Endothelial cell of hepatic sinusoid (primary cell): ENCODE measurements at regions not wholly inside any gene's neighbourhood (a gene's known extent, or its start where the extent isn't known, plus 50 kb on each side); places are given as distances from the start of the nearest gene placed in this dataset.

ENCODE experiments used
- in situ Hi-C: cut with HindIII; loops from 2 replicates; pipeline ENCODE4 v1.10.0; 2017; ENCODE audit warnings: low sequenced_read_pairs

DNA sequence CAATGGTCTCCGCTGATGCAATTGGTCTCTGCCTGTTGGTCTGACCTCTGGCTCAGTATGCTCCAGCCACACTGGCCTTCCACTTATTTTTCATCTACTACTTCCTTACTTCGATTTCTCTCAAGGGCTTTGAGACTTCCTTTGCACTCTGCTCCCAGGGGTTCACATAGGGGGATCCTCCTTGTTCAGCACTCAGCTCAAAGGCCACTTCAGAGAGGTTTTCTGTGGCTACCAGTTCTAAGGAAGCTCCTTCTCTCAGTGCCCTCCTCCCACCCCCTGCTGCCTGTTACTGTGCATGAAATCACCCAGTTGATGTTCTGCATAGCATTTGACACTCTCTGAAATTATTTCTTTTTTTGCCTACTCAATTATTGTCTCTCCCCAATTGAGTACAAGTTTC, 476.4 kb downstream of the HS3ST3B1 start:
- in situ Hi-C loops: no loop called here

GRCh38 chr17:14776791-14777190, 475.9 kb downstream of the HS3ST3B1 start:
- in situ Hi-C loops: no loop called here

DNA sequence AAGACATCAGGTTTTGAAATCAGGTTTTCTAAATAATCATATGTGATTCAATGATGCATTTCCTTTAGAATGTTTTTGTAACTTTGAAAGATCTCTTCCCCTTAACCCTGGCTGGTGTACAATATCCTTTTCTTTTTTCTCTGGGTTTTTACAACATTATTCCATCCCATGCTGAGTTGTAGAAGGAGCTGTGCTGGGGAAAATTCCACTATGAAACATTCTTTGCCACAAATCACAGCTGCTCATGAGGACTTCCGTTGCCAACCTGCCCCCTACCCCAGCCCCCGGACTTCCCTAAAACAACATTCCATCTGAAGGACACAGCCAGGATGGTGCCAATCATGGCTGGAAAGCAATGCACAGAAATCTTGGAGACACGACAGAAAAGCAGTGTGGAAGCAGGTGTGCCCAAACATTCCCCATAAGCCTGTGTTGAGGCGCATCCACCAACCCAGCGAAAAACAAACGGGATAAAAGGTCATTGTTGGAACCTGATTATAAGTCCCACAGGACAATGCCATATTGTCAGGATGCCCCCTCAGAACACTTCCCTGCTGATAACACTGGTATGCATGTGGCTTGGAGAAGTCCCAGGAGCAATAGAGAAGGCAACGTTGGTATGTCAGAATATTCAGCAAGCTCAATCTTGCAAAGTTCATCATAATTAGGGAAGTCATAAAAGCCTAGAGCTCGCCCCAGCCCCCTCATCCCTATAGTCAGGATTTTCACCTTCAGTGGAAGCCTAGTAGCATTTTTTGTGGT, 475.0 kb downstream of the HS3ST3B1 start:
- in situ Hi-C loops: no loop called here

DNA sequence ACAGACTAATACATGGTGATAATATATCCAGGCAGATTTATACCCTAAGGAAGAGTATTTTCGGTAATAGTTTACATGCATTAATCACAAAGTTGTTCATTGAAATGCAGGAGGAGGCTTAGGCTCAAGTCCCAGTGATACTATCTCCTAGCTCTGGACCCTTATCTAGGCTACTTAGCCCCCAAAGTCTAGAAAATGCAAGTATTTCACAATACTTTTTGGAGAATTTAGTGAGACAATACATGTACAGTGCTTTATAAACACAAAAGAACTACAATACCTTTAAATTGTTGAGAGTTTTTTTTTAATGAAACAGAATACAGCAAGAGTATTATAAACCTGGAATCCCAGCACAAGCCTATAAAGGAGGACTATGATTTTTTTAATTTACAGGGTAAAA, 473.9 kb downstream of the HS3ST3B1 start:
- in situ Hi-C loops: no loop called here

DNA sequence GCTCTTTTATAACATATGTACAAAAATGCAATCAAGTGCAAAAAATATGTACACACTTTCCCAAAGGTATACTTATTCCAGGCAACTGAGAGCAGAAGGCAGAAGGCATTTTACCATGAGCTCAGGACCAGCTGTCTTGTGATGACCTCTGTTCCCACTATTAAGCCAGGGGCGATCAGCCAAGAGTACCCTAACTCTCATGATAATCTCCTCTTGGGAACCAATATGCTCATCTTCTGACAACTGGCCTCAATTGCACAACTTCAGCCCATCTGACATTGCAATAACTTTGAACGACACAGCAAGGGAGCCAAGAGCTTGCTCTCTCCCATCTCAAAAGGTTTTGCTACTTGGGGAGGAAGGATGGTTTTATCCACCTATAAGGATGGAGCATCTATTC, 471.9 kb downstream of the HS3ST3B1 start:
- in situ Hi-C loops: no loop called here

GRCh38 chr17:14771543-14771942, 470.7 kb downstream of the HS3ST3B1 start:
- in situ Hi-C loops: no loop called here

DNA sequence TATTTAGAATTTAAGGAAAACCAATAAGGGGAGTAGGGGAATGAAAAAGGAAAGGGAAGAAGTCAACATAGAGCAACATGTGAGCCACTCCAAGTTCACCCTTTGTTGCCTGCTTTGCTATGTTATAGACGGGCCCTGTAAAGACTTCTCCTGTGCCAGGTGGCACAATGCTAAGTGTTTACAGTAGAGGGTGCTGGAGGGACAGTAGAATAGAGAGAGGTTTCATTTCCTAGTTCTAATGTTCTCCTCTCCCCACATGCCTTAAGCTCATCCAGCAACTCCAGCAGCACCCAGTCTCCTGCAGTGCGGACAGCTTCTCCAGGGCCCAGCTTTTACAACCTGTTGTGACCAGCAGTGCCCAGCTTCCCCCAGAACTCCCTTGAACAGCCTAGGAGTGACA, 468.0 kb downstream of the HS3ST3B1 start:
- in situ Hi-C loops: no loop called here

DNA sequence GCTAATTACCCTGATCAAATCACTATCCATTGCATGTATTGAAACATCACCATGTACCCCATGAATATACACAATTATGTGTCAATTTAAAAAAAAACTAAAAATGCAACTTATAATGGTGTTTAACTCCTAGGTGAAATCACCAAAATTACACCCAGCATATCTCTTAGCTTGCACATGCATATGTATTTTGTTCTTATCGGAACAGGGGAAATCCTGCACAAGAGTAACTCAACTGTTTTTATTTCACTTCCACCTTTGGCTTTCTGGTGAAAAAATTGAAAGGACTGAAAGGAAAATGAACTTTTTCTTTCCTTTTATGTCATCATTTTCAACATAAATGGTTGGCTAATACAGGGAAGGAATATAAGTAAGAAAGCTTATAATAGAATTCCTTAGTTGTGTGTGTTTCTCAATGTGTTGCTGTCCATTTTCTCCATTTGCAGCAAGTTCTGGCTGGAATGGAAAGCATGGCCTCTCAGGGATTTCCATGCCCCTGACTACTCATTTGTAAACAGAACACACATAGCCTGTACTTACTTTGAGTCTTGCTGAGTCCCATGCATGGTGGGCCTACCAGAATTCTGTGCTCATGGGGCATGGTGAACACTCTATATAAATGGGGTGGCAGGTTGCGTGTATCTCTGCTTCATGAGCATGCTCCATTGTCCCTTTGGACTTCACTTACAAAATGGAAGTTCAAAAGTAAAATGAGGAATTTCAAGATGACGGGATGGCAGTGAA, 462.0 kb downstream of the HS3ST3B1 start:
- in situ Hi-C loops: no loop called here

DNA sequence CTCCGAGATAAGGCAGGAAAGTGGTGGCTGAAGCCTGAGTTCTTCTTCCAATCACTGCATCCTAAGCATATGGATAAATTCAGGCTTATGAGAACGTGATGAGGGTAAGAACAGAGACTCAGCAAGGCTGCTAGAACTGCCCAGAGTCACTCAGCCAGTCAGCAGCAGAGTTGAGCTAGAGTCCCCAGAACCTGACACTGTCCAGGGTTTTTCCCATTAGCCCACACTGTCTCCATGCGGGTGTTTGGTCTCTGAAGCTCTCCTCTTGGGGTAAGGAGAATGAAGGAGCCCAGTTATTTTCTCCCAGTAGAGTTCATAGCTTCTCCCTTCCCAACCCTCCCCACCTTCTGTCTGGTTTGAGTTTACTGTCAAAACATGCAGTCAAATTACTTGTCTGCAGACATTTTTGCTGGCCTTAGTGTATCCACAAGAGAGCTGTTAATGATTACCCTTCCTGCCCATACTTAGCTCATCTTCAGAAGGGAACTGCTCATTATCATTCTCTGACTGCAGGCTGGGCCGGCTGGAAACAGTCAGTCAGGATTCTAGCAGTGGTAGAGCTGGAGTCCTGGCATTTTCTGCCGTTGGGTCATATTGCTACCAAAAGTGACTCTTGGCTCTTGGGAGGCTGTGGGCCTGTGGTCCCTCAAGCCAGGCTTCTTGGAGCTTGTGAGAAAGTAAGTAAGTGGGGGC, 460.0 kb downstream of the HS3ST3B1 start:
- in situ Hi-C loops: no loop called here

DNA sequence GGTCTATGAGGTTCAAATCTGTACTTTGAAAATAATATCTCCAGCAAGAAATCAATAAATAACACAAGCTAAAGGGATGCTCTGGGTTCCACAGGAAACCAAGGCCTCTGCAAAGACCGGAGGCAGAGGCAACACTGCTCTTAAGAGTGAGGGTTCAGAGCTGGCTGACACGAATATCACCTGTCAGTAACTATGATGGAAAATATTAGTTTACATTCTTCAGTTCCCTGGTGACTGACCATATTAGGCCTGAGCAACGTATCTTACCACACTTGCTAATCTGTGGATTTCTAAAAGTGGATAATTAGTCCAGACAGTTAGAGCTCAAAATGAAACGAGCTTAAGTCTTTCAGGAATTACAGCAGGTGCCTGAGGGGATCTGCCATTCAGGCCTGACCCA, 459.3 kb downstream of the HS3ST3B1 start:
- in situ Hi-C loops: no loop called here

DNA sequence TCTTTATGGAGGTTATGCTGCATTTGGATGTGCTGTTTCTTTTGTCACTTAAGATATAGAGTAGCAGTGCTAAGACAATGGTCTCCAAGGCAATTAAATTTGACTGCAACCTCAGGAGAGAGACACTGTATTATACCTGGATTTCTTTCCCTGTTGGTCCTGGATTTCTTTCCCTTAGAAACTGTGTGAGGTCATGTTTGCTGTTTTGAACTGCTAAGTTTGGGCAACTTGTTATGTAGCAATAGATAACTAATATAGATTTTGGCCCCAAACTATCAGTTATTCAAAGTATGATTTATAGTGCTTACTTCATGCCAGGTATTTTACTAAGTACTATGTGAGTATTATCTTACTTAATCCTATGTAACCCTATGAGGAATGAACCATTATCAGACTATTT, 458.4 kb downstream of the HS3ST3B1 start:
- in situ Hi-C loops: no loop called here

GRCh38 chr17:14756479-14756878, 455.6 kb downstream of the HS3ST3B1 start:
- in situ Hi-C loops: no loop called here

DNA sequence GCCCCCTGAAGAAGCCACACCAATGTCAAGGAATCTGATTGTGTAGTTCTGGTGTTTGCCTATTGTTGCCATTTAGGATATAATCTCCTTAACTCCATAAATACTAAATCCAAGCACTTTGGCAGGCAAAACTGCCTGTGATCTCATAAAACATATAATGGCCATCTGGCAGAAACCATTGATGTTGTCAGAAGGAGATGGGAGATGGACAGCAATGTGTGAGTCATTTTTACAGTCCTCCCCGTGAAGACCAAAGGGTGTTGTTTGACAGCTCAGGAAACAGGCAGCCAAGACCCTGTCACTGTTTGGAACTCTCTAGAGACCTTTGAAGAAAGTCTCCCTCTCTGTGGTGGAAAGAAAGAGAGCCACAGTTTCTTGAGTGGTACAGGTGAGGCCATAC, 454.1 kb downstream of the HS3ST3B1 start:
- in situ Hi-C loops: no loop called here

GRCh38 chr17:14753383-14753782, 452.5 kb downstream of the HS3ST3B1 start:
- in situ Hi-C loops: no loop called here

DNA sequence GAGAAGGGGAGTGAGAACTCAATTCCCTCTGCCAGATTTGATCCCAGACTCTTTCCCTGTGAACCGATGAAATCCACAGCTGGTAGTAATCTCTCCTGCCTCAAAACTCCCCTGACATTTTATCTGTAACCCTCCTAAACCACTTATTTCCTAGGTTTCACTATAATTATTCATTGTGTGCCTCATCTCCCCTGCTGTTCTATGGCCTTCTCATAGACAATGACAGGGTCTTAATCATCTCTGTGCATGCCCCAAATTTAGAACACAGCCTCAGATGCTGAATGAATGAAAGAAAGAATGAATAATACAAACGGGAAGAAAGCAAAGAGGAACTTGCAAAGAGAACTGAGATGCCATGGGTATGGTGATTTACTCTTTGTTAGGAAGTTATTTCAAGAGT, 451.1 kb downstream of the HS3ST3B1 start:
- in situ Hi-C loops: no loop called here

DNA sequence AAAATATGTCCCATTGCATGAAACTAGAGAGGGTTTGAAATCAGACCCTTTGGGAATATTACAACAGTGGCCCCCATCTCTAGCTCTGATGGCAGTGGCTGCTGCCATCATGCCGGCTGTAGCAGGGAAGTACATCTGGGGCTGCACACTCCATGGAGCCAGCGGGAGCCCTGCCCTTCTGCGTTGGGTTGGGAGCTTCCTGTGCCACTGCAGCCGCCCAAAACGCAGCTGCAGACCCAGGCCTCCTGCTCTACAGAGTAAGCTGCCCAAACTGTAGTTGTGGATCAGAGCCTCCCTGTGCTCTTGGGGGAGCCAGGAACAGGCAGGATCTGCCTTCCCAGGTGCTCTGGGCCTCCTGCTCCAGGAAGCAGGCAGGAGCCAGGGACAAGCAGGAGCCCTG, 450.0 kb downstream of the HS3ST3B1 start:
- in situ Hi-C loops: no loop called here

- in situ Hi-C loops: loop anchor here (5.0 kb wide), 1 partner anchor 88 kb away; no protein-coding TSS in a partner anchor
Measured at GRCh38 chr17:14749269-14749668, 448.4 kb downstream of the HS3ST3B1 start.

DNA sequence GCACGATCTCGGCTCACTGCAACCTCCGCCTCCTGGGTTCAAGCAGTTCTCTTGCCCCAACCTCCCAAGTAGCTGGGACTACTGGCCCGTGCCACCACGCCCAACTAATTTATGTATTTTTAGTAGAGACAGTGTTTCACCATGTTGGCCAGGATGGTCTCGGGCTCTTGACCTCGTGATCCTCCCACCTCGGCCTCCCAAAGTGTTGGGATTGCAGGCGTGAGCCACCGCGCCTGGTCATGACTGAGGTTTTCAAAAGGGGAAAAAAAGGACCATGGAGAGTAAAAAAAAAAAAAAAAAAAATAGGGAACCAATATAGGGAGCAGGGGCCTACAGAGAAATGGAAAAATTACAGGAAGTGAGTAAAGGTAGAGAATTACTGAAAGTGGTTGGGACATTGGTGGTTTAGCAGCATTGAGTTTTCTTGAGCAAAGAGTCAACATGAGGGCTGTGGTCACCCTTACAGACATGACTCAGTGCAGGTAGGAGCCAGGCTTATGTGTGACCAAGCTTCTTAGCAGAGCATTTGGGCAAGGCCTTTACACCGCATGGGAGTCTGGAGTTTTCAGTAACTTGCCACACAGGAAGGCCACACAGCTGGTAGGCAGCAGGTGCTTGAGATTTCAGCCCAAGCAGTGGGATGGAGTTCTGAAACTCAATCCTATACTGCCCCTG, 447.3 kb downstream of the HS3ST3B1 start:
- in situ Hi-C loops: loop anchor here (5.0 kb wide), 1 partner anchor 89 kb away; no protein-coding TSS in a partner anchor

DNA sequence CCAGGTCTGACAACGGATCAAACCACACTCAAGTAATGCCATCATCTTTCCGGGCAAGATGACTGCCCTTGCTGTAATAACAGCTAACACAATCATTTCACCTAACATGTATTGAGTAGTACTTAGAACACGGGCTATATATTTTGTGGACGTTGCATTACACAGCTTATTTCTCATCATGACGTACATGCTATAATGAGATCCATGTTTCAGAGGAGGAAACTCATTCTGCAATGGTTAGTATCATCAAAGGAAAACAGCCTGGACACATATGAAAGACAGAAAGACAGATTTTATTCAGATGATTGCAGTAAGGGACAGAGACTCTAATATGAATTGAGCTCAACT, 446.7 kb downstream of the HS3ST3B1 start:
- in situ Hi-C loops: loop anchor here (5.0 kb wide), 1 partner anchor 90 kb away; no protein-coding TSS in a partner anchor

DNA sequence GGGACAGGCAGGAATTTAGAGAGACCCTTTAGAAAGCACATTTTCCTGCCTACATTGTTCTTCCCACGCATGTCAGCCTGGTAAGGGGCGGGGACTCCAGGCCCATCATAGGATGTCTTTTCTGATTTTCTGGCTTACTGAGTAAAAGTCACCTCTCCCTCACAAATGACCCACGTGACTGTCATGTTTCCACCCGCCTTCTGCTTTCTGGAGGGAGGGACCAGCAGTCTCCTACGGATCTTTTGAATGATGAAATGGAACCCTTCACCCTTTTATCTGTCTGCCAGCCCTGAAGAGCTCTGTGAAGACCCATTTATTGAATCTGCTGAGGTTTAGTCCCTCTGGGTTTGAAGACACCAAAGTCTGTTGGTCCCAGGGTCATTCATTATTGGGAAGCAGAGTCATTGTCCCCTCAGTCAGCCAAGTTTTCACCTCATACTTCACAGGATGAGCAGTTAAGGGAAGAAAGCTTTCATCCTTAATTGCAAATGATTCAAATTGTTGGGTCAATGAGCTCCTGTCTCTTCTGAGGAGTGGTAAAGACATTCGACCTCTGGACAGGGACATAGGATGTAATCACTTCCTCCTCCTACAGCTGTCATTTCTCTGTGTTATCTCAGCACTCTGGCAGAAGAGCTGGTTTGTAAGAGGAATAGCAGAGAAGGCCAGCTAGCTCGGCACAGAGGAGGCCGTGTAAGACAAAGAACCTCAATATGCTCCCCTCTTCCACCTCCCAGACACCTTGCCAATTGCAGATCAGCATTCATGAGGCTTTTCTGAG, 446.1 kb downstream of the HS3ST3B1 start:
- in situ Hi-C loops: loop anchor here (5.0 kb wide), 1 partner anchor 90 kb away; no protein-coding TSS in a partner anchor
